ENCODE measurements at regions not wholly inside any gene's neighbourhood (a gene's known extent, or its start where the extent isn't known, plus 50 kb on each side); places are given as distances from the start of the nearest gene placed in this dataset.

- H3K9me3 Mint-ChIP-seq = peaks cover 11% of the 10 kb centered on the region
- DNase-seq = no peak
- H3K4me1 Mint-ChIP-seq = no peaks in the 10 kb centered on the region
- no peaks in the 10 kb centered on the region for H3K36me3 Mint-ChIP-seq (ENCODE audit: low read depth)
- TF ChIP-seq CTCF (IDR thresholded peaks at IDR 0.05) = no peak
- no peak overlapping the region for H3K27ac Mint-ChIP-seq
- no peak overlapping the region for H3K4me3 Mint-ChIP-seq
- H3K27me3 Mint-ChIP-seq (ENCODE audit: low read depth, poor library complexity) = no peaks in the 10 kb centered on the region
Observed at GRCh38 chrX:25640276-25640675, 497.9 kb upstream of the MAGEB18 start.

GRCh38 chrX:25646156-25646555 is 492.0 kb upstream of the MAGEB18 start:
- no peaks in the 10 kb centered on the region for H3K36me3 Mint-ChIP-seq (ENCODE audit: low read depth)
- H3K4me3 Mint-ChIP-seq = no peak overlapping the region
- DNase-seq = no peak
- no peak overlapping the region for H3K27ac Mint-ChIP-seq
- no peaks in the 10 kb centered on the region for H3K4me1 Mint-ChIP-seq
- no peak for TF ChIP-seq CTCF (IDR thresholded peaks at IDR 0.05)
- H3K27me3 Mint-ChIP-seq (ENCODE audit: low read depth, poor library complexity) = no peaks in the 10 kb centered on the region
- H3K9me3 Mint-ChIP-seq = peaks cover 22% of the 10 kb centered on the region

- Mint-ChIP-seq H3K36me3 (ENCODE audit: low read depth) (no peaks in the 10 kb centered on the region), H3K27me3 (ENCODE audit: low read depth, poor library complexity) (no peaks in the 10 kb centered on the region), H3K9me3 (peaks cover 26% of the 10 kb centered on the region), H3K4me3 (no peak overlapping the region), H3K4me1 (no peaks in the 10 kb centered on the region), H3K27ac (no peak overlapping the region)
- no peak for DNase-seq
- no peak for TF ChIP-seq CTCF (IDR thresholded peaks at IDR 0.05)
Observed at GRCh38 chrX:25648790-25649189, 489.4 kb upstream of the MAGEB18 start.

GRCh38 chrX:25650216-25650820 is 487.8 kb upstream of the MAGEB18 start:
- no peak for TF ChIP-seq CTCF (IDR thresholded peaks at IDR 0.05)
- Mint-ChIP-seq H3K9me3 (peaks cover 33% of the 10 kb centered on the region), H3K27me3 (ENCODE audit: low read depth, poor library complexity) (no peaks in the 10 kb centered on the region), H3K4me1 (no peaks in the 10 kb centered on the region), H3K4me3 (no peak overlapping the region), H3K27ac (no peak overlapping the region), H3K36me3 (ENCODE audit: low read depth) (no peaks in the 10 kb centered on the region)
- DNase-seq = no peak

GRCh38 chrX:25659317-25659716 is 478.8 kb upstream of the MAGEB18 start:
- Mint-ChIP-seq H3K9me3 (peaks cover 33% of the 10 kb centered on the region), H3K27ac (no peak overlapping the region), H3K4me1 (no peaks in the 10 kb centered on the region), H3K27me3 (ENCODE audit: low read depth, poor library complexity) (no peaks in the 10 kb centered on the region), H3K36me3 (ENCODE audit: low read depth) (no peaks in the 10 kb centered on the region), H3K4me3 (no peak overlapping the region)
- TF ChIP-seq CTCF (IDR thresholded peaks at IDR 0.05) = no peak
- DNase-seq = no peak

GRCh38 chrX:25663701-25664100 is 474.4 kb upstream of the MAGEB18 start:
- no peak for TF ChIP-seq CTCF (IDR thresholded peaks at IDR 0.05)
- DNase-seq = no peak
- no peak overlapping the region for H3K27ac Mint-ChIP-seq
- H3K27me3 Mint-ChIP-seq (ENCODE audit: low read depth, poor library complexity) = no peaks in the 10 kb centered on the region
- H3K9me3 Mint-ChIP-seq = peaks cover 17% of the 10 kb centered on the region
- H3K4me3 Mint-ChIP-seq = no peak overlapping the region
- H3K36me3 Mint-ChIP-seq (ENCODE audit: low read depth) = no peaks in the 10 kb centered on the region
- H3K4me1 Mint-ChIP-seq = no peaks in the 10 kb centered on the region

All from nephron progenitor cell (in vitro differentiated cells).